ENCODE measurements at regions not wholly inside any gene's neighbourhood (a gene's known extent, or its start where the extent isn't known, plus 50 kb on each side); places are given as distances from the start of the nearest gene placed in this dataset.

DNA sequence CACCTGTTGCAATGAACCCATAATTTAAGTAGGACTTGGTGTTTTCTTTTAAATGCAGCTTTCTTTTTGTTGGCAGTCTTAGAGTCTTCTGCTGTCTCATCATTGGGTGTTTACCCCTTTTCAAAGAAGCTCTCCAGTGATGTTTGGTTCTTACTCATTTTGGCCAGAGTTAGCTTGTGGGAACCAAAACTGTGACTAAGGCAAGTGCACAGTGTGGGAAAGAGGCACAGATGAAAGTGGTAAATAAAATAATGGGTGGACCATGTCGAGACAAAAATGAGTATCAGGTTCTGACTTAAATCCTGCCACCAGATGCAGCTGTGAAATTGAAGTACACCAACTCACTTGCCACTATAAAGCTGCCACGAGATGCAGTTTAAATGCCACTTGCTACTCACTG, 615.4 kb upstream of the MIS18BP1 start:
- no peaks in the 10 kb centered on the region for H3K27me3 ChIP-seq (ENCODE audit: control insufficient read depth in 2 of 2, insufficient read depth in 2 of 2, low read length in 2 of 2)
- ATAC-seq: no peak
- FAIRE-seq: no peak
- no peaks in the 10 kb centered on the region for H3K9me1 ChIP-seq (ENCODE audit: control insufficient read depth, insufficient read depth, low read length)
- BruUV-seq (replicated peaks): no TSS peak
- no peaks in the 10 kb centered on the region for H3K79me2 ChIP-seq (ENCODE audit: control insufficient read depth, insufficient read depth, low read length)
- no peak for DNase-seq (ENCODE audit: extremely low read depth in 1 of 4, low spot score in 3 of 4)
- H3K4me3 ChIP-seq: no peak overlapping the region
- intact Hi-C loops (cut with micrococcal nuclease): no loop called here
- CTCF ChIA-PET (ENCODE audit: low intra/inter-chr PET ratio): no interaction called here
- H3K27ac ChIP-seq (ENCODE audit: extremely low read depth, low read depth, low read length): no peak overlapping the region
- WGBS (ENCODE audit: insufficient coverage, low coverage, missing lambda C conversion rate): 0% methylated on average over 2 of the region's 2 CpGs
- no peaks in the 10 kb centered on the region for H4K20me1 ChIP-seq (replicated peaks; ENCODE audit: control insufficient read depth, insufficient read depth, low read length)
- H3K9me3 ChIP-seq (replicated peaks; ENCODE audit: control insufficient read depth, insufficient read depth, low read depth, low read length): no peaks in the 10 kb centered on the region
- no peaks in the 10 kb centered on the region for H3K4me1 ChIP-seq (replicated peaks in 1 of 2; ENCODE audit: control insufficient read depth in 2 of 2, insufficient read depth in 2 of 2, low read length in 2 of 2)
- no peak overlapping the region for H3K9ac ChIP-seq (ENCODE audit: insufficient read depth in 1 of 2, low read depth in 2 of 2, low read length in 2 of 2)
- H2AFZ ChIP-seq (ENCODE audit: low read depth, low read length): no peak overlapping the region
- POLR2A ChIA-PET: no interaction called here
- in situ Hi-C loops (cut with MboI): no loop called here
- H3K36me3 ChIP-seq (ENCODE audit: control insufficient read depth, insufficient read depth, low read length): no peaks in the 10 kb centered on the region
- no peak overlapping the region for H3K4me2 ChIP-seq (ENCODE audit: insufficient read depth, low read length)
- TF ChIP-seq ZNF184 (CRISPR knock-in tag; IDR thresholded peaks at IDR 0.05): no peak
- TF ChIP-seq, protein P1, sequence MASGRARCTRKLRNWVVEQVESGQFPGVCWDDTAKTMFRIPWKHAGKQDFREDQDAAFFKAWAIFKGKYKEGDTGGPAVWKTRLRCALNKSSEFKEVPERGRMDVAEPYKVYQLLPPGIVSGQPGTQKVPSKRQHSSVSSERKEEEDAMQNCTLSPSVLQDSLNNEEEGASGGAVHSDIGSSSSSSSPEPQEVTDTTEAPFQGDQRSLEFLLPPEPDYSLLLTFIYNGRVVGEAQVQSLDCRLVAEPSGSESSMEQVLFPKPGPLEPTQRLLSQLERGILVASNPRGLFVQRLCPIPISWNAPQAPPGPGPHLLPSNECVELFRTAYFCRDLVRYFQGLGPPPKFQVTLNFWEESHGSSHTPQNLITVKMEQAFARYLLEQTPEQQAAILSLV (tag; IDR thresholded peaks at IDR 0.05): no peak
- TF ChIP-seq RBM22 (IDR thresholded peaks at IDR 0.05; ENCODE audit: low read depth, low read length, poor library complexity, severe bottlenecking): no peak
- no peak for TF ChIP-seq TGIF2 (CRISPR knock-in tag; IDR thresholded peaks at IDR 0.05)
- no peak for TF ChIP-seq SAP30 (IDR thresholded peaks at IDR 0.05; ENCODE audit: borderline replicate concordance, insufficient read depth, low read depth, low read length, poor library complexity, severe bottlenecking)
- no peak for TF ChIP-seq ZC3H8 (IDR thresholded peaks at IDR 0.05)
- no peak for TF ChIP-seq HDAC1 (IDR thresholded peaks at IDR 0.05)
- TF ChIP-seq ZNF395 (CRISPR knock-in tag; IDR thresholded peaks at IDR 0.05): no peak
- TF ChIP-seq TARDBP (IDR thresholded peaks at IDR 0.05): no peak
- TF ChIP-seq HIVEP1 (CRISPR knock-in tag; IDR thresholded peaks at IDR 0.05): no peak
- TF ChIP-seq SOX6 (IDR thresholded peaks at IDR 0.05): no peak
- no peak for TF ChIP-seq PRDM10 (IDR thresholded peaks at IDR 0.05; ENCODE audit: partially characterized antibody)
